HEK293 (cell line): ENCODE measurements at regions not wholly inside any gene's neighbourhood (a gene's known extent, or its start where the extent isn't known, plus 50 kb on each side); places are given as distances from the start of the nearest gene placed in this dataset.
"Not testable (repeated sequence)": the region's sequence is repeated elsewhere in the genome, so short reads cannot be mapped to it uniquely, and the experiment has no call there.

Experiments
- CTCF ChIA-PET: fragments of 350-600 bp; formaldehyde crosslinking; extraction: SDS; loops from one replicate; lab custom pipeline; 2021; ENCODE audit warnings: antibody characterized with exemption; lab: Yijun Ruan, JAX
- POLR2A ChIA-PET: fragments of 300-600 bp; formaldehyde crosslinking; extraction: SDS; loops from one replicate; lab custom pipeline; 2020; ENCODE audit warnings: antibody characterized with exemption, inconsistent platforms; lab: Yijun Ruan, JAX
- H3K27ac ChIP-seq: fragments of 200-500 bp; sonication (Bioruptor generic); 2 replicates; pipeline ENCODE4 v1.5.1; 2014; ENCODE audit warnings: low read depth, low read length, control low read depth, inconsistent platforms; ENCODE audit errors: extremely low read depth
- H3K36me3 ChIP-seq, 2 experiments: fragments of 200-500 bp in 1 of 2; sonication (Bioruptor generic) in 1 of 2; 1 replicate in 1 of 2; 2 replicates in 1 of 2; pipeline ENCODE4 v1.5.1; 2014 to 2017; ENCODE audit warnings: inconsistent platforms in 2 of 2, low read length in 2 of 2; ENCODE audit not compliant: control insufficient read depth in 2 of 2, insufficient read depth in 1 of 2
- H3K4me1 ChIP-seq: fragments of 200-500 bp; sonication (Bioruptor generic); 2 replicates; pipeline ENCODE4 v1.5.1; 2014; ENCODE audit warnings: mild to moderate bottlenecking, low read length, inconsistent platforms; ENCODE audit not compliant: control insufficient read depth, insufficient read depth
- H3K4me3 ChIP-seq: 2 replicates; pipeline ENCODE4 v1.5.1; 2011; ENCODE audit warnings: low read depth, mild to moderate bottlenecking, control low read depth, low read length, moderate library complexity
- H3K9me3 ChIP-seq: fragments of 200-500 bp; sonication (Bioruptor generic); 2 replicates; pipeline ENCODE4 v1.5.1; 2014; ENCODE audit warnings: low read depth, low read length, inconsistent platforms; ENCODE audit not compliant: control insufficient read depth, insufficient read depth
- ATF2 ChIP-seq: fragments of 450-650 bp; formaldehyde crosslinking; IDR thresholded peaks from 2 replicates; pipeline ENCODE4 v1.5.1; 2016; ENCODE audit warnings: missing biosample characterization, missing genetic modification characterization, low read depth
- FEZF1 ChIP-seq: fragments of 450-650 bp; formaldehyde crosslinking; IDR thresholded peaks from 2 replicates; pipeline ENCODE4 v1.5.1; 2016; ENCODE audit warnings: missing biosample characterization, missing genetic modification characterization
- ZBTB48 ChIP-seq: fragments of 450-650 bp; formaldehyde crosslinking; IDR thresholded peaks from 2 replicates; pipeline ENCODE4 v1.5.1; 2016; ENCODE audit warnings: missing biosample characterization, missing genetic modification characterization
- ZBTB7A ChIP-seq: fragments of 450-650 bp; formaldehyde crosslinking; IDR thresholded peaks from 2 replicates; pipeline ENCODE4 v1.5.1; 2016; ENCODE audit warnings: low read depth, missing biosample characterization, missing genetic modification characterization
- ZNF132 ChIP-seq: fragments of 450-650 bp; formaldehyde crosslinking; IDR thresholded peaks from 2 replicates; pipeline ENCODE4 v1.5.1; 2017; ENCODE audit warnings: missing biosample characterization, missing genetic modification characterization, borderline replicate concordance
- ZNF146 ChIP-seq: fragments of 450-650 bp; formaldehyde crosslinking; IDR thresholded peaks from 2 replicates; pipeline ENCODE4 v1.5.1; 2016; ENCODE audit warnings: missing biosample characterization, missing genetic modification characterization
- ZNF221 ChIP-seq: fragments of 450-650 bp; formaldehyde crosslinking; IDR thresholded peaks from 2 replicates; pipeline ENCODE4 v1.5.1; 2017; ENCODE audit warnings: missing biosample characterization, missing genetic modification characterization, borderline replicate concordance
- ZNF366 ChIP-seq: fragments of 450-650 bp; formaldehyde crosslinking; conservative IDR thresholded peaks from 2 replicates; pipeline ENCODE4 v1.5.1; 2016; ENCODE audit warnings: missing biosample characterization, missing genetic modification characterization
- ZNF404 ChIP-seq: fragments of 450-650 bp; formaldehyde crosslinking; IDR thresholded peaks from 2 replicates; pipeline ENCODE4 v1.5.1; 2017; ENCODE audit warnings: missing biosample characterization, missing genetic modification characterization
- ZNF426 ChIP-seq: fragments of 450-650 bp; formaldehyde crosslinking; IDR thresholded peaks from 2 replicates; pipeline ENCODE4 v1.5.1; 2017; ENCODE audit warnings: missing biosample characterization, missing genetic modification characterization, mild to moderate bottlenecking, inconsistent platforms, moderate library complexity
- ZNF48 ChIP-seq: fragments of 450-650 bp; formaldehyde crosslinking; IDR thresholded peaks from 2 replicates; pipeline ENCODE4 v1.5.1; 2016; ENCODE audit warnings: missing biosample characterization, missing genetic modification characterization
- ZNF518A ChIP-seq: fragments of 450-650 bp; formaldehyde crosslinking; conservative IDR thresholded peaks from 2 replicates; pipeline ENCODE4 v1.5.1; 2016; ENCODE audit warnings: low read depth, missing biosample characterization, missing genetic modification characterization
- ZNF558 ChIP-seq: fragments of 450-650 bp; formaldehyde crosslinking; IDR thresholded peaks from 2 replicates; pipeline ENCODE4 v1.5.1; 2016; ENCODE audit warnings: missing biosample characterization, missing genetic modification characterization
- ZNF629 ChIP-seq: fragments of 450-650 bp; formaldehyde crosslinking; IDR thresholded peaks from 2 replicates; pipeline ENCODE4 v1.5.1; 2017; ENCODE audit warnings: missing biosample characterization, missing genetic modification characterization
- ZNF658 ChIP-seq: fragments of 450-650 bp; formaldehyde crosslinking; IDR thresholded peaks from 2 replicates; pipeline ENCODE4; 2016; ENCODE audit warnings: missing biosample characterization, missing genetic modification characterization
- ZNF664 ChIP-seq: fragments of 450-650 bp; formaldehyde crosslinking; IDR thresholded peaks from 2 replicates; pipeline ENCODE4 v1.5.1; 2016; ENCODE audit warnings: missing biosample characterization, missing genetic modification characterization
- ZNF785 ChIP-seq: fragments of 450-650 bp; formaldehyde crosslinking; IDR thresholded peaks from 2 replicates; pipeline ENCODE4 v1.5.1; 2016; ENCODE audit warnings: missing biosample characterization, missing genetic modification characterization
- ZNF837 ChIP-seq: fragments of 450-650 bp; formaldehyde crosslinking; IDR thresholded peaks from 2 replicates; pipeline ENCODE4 v1.5.1; 2016; ENCODE audit warnings: missing biosample characterization, missing genetic modification characterization
- ZSCAN23 ChIP-seq: fragments of 450-650 bp; formaldehyde crosslinking; IDR thresholded peaks from 2 replicates; pipeline ENCODE4 v1.5.1; 2016; ENCODE audit warnings: missing biosample characterization, missing genetic modification characterization

GRCh38 chr7:54439391-54439790 is 102.8 kb upstream of the VSTM2A start (continued):
- TF ChIP-seq ZNF426: no peak
- no peak for TF ChIP-seq ATF2 (tag by site-specific recombination)
- TF ChIP-seq ZNF629: no peak

- H3K9me3 ChIP-seq, H3K4me3 ChIP-seq, POLR2A ChIA-PET, H3K36me3 ChIP-seq, H3K4me1 ChIP-seq, CTCF ChIA-PET, H3K27ac ChIP-seq: not testable (repeated sequence)
Measured at GRCh38 chr7:54444046-54444686, 98.0 kb upstream of the VSTM2A start.

GRCh38 chr7:54453168-54453567 is 89.0 kb upstream of the VSTM2A start:
- H3K4me1 ChIP-seq, CTCF ChIA-PET, H3K27ac ChIP-seq, H3K4me3 ChIP-seq, H3K36me3 ChIP-seq, POLR2A ChIA-PET, H3K9me3 ChIP-seq: not testable (repeated sequence)

- CTCF ChIA-PET, H3K27ac ChIP-seq, POLR2A ChIA-PET, H3K36me3 ChIP-seq, H3K4me1 ChIP-seq, H3K4me3 ChIP-seq, H3K9me3 ChIP-seq: not testable (repeated sequence)
Measured at GRCh38 chr7:54454700-54455099, 87.5 kb upstream of the VSTM2A start.

- TF ChIP-seq FEZF1 (tag by site-specific recombination) (no peak), ZNF558 (tag by site-specific recombination) (no peak), ZNF404 (tag by site-specific recombination) (no peak), ZNF664 (tag by site-specific recombination) (no peak), ZNF146 (tag by site-specific recombination) (no peak), ZNF132 (no peak), ZNF48 (tag by site-specific recombination) (no peak), ZNF221 (tag by site-specific recombination) (no peak)
- Histone ChIP-seq H3K27ac (no peak overlapping the region), H3K9me3 (no peaks in the 10 kb centered on the region), H3K4me3 (no peak overlapping the region), H3K4me1 (no peaks in the 10 kb centered on the region), H3K36me3 (no peaks in the 10 kb centered on the region)
- POLR2A ChIA-PET: no interaction called here
- CTCF ChIA-PET: no interaction called here
Measured at GRCh38 chr7:54465095-54465494, 77.1 kb upstream of the VSTM2A start.

GRCh38 chr7:54469740-54470139 is 72.4 kb upstream of the VSTM2A start:
- CTCF ChIA-PET: no interaction called here
- no peaks in the 10 kb centered on the region for H3K4me1 ChIP-seq
- POLR2A ChIA-PET: no interaction called here
- H3K4me3 ChIP-seq: no peak overlapping the region
- no peaks in the 10 kb centered on the region for H3K9me3 ChIP-seq
- H3K27ac ChIP-seq: no peak overlapping the region
- H3K36me3 ChIP-seq: no peaks in the 10 kb centered on the region
- no peak for TF ChIP-seq ZNF629
- no peak for TF ChIP-seq ZNF837
- no peak for TF ChIP-seq ZSCAN23 (tag by site-specific recombination)
- TF ChIP-seq ZBTB7A (tag by site-specific recombination): no peak
- no peak for TF ChIP-seq ZNF518A (tag by site-specific recombination)
- TF ChIP-seq ZNF785: no peak
- TF ChIP-seq ZBTB48 (tag by site-specific recombination): no peak
- no peak for TF ChIP-seq ZNF658 (tag by site-specific recombination)
- no peak for TF ChIP-seq ZNF366 (tag by site-specific recombination)
